Thyroid gland (tissue), 4 donors: ENCODE measurements at regions not wholly inside any gene's neighbourhood (a gene's known extent, or its start where the extent isn't known, plus 50 kb on each side); places are given as distances from the start of the nearest gene placed in this dataset.

Experiments used
- POLR2A ChIP-seq, 2 donors: fragments of 450-650 bp; IDR thresholded peaks; one replicate each; pipeline ENCODE4 v1.6.1; 2017; ENCODE audit warnings: antibody characterized with exemption in 2 of 2, mild to moderate bottlenecking in 2 of 2, moderate library complexity in 1 of 2
- TF ChIP-seq, protein P1 (sequence below), 6 experiments: fragments of 200-600 bp in 3 of 6; fragments of 450-650 bp in 3 of 6; sonication (generic) in 3 of 6; IDR thresholded peaks; one replicate each; pipeline ENCODE4 v1.5.1; 2016 to 2019; ENCODE audit warnings: antibody characterized with exemption in 6 of 6, mild to moderate bottlenecking in 2 of 6, inconsistent platforms in 1 of 6, moderate library complexity in 1 of 6

DNA sequence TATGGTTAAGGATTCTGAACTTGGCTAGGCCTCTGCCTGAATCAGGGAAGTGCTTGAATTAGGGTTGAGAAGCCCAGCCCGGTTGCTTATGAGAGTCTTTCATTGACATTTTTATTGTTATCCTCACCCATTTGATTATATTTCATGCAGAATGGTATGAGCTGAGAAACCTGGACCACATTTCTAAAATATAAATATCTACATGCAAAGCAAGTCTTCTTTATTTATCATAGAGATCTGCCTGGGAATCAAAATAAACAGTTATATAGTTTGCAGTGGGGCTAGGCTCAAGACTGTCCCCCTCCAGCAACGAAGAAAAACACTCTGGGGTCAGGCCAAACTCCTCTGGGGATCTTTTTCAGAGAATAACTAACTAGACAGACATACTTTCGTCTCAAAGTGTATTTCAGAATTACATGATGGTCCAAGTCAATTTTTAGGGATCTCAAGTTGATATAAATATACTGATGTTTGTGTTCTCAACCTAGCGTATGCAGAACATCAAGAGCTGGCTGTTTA lies 675.4 kb upstream of the NR2F2 start:
- TF ChIP-seq POLR2A (IDR thresholded peaks at IDR 0.05) = no peak
- TF ChIP-seq, protein P1, sequence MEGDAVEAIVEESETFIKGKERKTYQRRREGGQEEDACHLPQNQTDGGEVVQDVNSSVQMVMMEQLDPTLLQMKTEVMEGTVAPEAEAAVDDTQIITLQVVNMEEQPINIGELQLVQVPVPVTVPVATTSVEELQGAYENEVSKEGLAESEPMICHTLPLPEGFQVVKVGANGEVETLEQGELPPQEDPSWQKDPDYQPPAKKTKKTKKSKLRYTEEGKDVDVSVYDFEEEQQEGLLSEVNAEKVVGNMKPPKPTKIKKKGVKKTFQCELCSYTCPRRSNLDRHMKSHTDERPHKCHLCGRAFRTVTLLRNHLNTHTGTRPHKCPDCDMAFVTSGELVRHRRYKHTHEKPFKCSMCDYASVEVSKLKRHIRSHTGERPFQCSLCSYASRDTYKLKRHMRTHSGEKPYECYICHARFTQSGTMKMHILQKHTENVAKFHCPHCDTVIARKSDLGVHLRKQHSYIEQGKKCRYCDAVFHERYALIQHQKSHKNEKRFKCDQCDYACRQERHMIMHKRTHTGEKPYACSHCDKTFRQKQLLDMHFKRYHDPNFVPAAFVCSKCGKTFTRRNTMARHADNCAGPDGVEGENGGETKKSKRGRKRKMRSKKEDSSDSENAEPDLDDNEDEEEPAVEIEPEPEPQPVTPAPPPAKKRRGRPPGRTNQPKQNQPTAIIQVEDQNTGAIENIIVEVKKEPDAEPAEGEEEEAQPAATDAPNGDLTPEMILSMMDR (IDR thresholded peaks at IDR 0.05) = no peak
